ENCODE measurements at regions not wholly inside any gene's neighbourhood (a gene's known extent, or its start where the extent isn't known, plus 50 kb on each side); places are given as distances from the start of the nearest gene placed in this dataset.
"Not testable (repeated sequence)": the region's sequence is repeated elsewhere in the genome, so short reads cannot be mapped to it uniquely, and the experiment has no call there.

- no peaks in the 10 kb centered on the region for H3K9me3 ChIP-seq
- H3K4me1 ChIP-seq = no peaks in the 10 kb centered on the region
- no peak for DNase-seq (ENCODE audit: extremely low spot score in 2 of 2)
- TF ChIP-seq CTCF (IDR thresholded peaks at IDR 0.05) (no peak), POLR2AphosphoS5 (IDR thresholded peaks at IDR 0.05; ENCODE audit: insufficient read depth in 1 of 2, low read depth in 1 of 2) (no peak), POLR2A (IDR thresholded peaks at IDR 0.05) (no peak)
- H3K27me3 ChIP-seq = no peaks in the 10 kb centered on the region
- no peak overlapping the region for H3K4me3 ChIP-seq
- H3K36me3 ChIP-seq = no peaks in the 10 kb centered on the region
- H3K27ac ChIP-seq = no peak overlapping the region
- intact Hi-C loops (cut with DNase I) = no loop called here
Measured at GRCh38 chr10:42896735-42897134, 114.1 kb downstream of the BMS1 start.

- Histone ChIP-seq H3K27ac (no peak overlapping the region), H3K27me3 (no peaks in the 10 kb centered on the region), H3K4me3 (no peak overlapping the region), H3K4me1 (no peaks in the 10 kb centered on the region), H3K36me3 (no peaks in the 10 kb centered on the region), H3K9me3 (no peaks in the 10 kb centered on the region)
- intact Hi-C loops (cut with DNase I) = no loop called here
- DNase-seq (ENCODE audit: extremely low spot score in 2 of 2) = no peak
- TF ChIP-seq POLR2A (IDR thresholded peaks at IDR 0.05) = no peak
- no peak for TF ChIP-seq POLR2AphosphoS5 (IDR thresholded peaks at IDR 0.05; ENCODE audit: insufficient read depth in 1 of 2, low read depth in 1 of 2)
- TF ChIP-seq CTCF (IDR thresholded peaks at IDR 0.05) = no peak
Measured at GRCh38 chr10:42898037-42898960, 115.7 kb downstream of the BMS1 start.

- Histone ChIP-seq H3K4me1 (no peaks in the 10 kb centered on the region), H3K4me3 (no peak overlapping the region), H3K9me3 (no peaks in the 10 kb centered on the region), H3K27me3 (no peaks in the 10 kb centered on the region), H3K36me3 (no peaks in the 10 kb centered on the region), H3K27ac (no peak overlapping the region)
- TF ChIP-seq POLR2AphosphoS5 (IDR thresholded peaks at IDR 0.05; ENCODE audit: insufficient read depth in 1 of 2, low read depth in 1 of 2) (no peak), POLR2A (IDR thresholded peaks at IDR 0.05) (no peak), CTCF (IDR thresholded peaks at IDR 0.05) (no peak)
- intact Hi-C loops (cut with DNase I) = no loop called here
- no peak for DNase-seq (ENCODE audit: extremely low spot score in 2 of 2)
Measured at GRCh38 chr10:42899036-42899435, 116.4 kb downstream of the BMS1 start.

- H3K4me3 ChIP-seq; H3K9me3 ChIP-seq; H3K27ac ChIP-seq; H3K4me1 ChIP-seq; H3K27me3 ChIP-seq; intact Hi-C loops (cut with DNase I); H3K36me3 ChIP-seq; DNase-seq (ENCODE audit: extremely low spot score in 2 of 2): not testable (repeated sequence)
Measured at GRCh38 chr10:42900346-42900745, 117.8 kb downstream of the BMS1 start.

- no peaks in the 10 kb centered on the region for H3K4me1 ChIP-seq
- H3K27me3 ChIP-seq = no peaks in the 10 kb centered on the region
- H3K27ac ChIP-seq = no peak overlapping the region
- H3K4me3 ChIP-seq = no peak overlapping the region
- TF ChIP-seq POLR2A (IDR thresholded peaks at IDR 0.05) = no peak
- TF ChIP-seq CTCF (IDR thresholded peaks at IDR 0.05) = no peak
- no peak for TF ChIP-seq POLR2AphosphoS5 (IDR thresholded peaks at IDR 0.05; ENCODE audit: insufficient read depth in 1 of 2, low read depth in 1 of 2)
- H3K36me3 ChIP-seq = no peaks in the 10 kb centered on the region
- no peaks in the 10 kb centered on the region for H3K9me3 ChIP-seq
- intact Hi-C loops (cut with DNase I) = no loop called here
- DNase-seq (ENCODE audit: extremely low spot score in 2 of 2) = no peak
Measured at GRCh38 chr10:42911359-42911758, 128.8 kb downstream of the BMS1 start.

All from vagina (tissue), 2 donors.